DND-41 (cell line): ENCODE measurements at regions not wholly inside any gene's neighbourhood (a gene's known extent, or its start where the extent isn't known, plus 50 kb on each side); places are given as distances from the start of the nearest gene placed in this dataset.

Experiments
- EZH2 ChIP-seq: IDR thresholded peaks from 3 replicates; pipeline ENCODE4 v1.6.1; 2012; ENCODE audit warnings: borderline replicate concordance, low read depth, mild to moderate bottlenecking, moderate library complexity, low read length, inconsistent platforms; ENCODE audit not compliant: severe bottlenecking
- TF ChIP-seq, protein P1 (sequence below): IDR thresholded peaks from 2 replicates; pipeline ENCODE4 v1.5.1; 2012; ENCODE audit warnings: borderline replicate concordance, low read length, moderate library complexity, mild to moderate bottlenecking; ENCODE audit not compliant: poor library complexity, severe bottlenecking; ENCODE audit errors: extremely low read depth

DNA sequence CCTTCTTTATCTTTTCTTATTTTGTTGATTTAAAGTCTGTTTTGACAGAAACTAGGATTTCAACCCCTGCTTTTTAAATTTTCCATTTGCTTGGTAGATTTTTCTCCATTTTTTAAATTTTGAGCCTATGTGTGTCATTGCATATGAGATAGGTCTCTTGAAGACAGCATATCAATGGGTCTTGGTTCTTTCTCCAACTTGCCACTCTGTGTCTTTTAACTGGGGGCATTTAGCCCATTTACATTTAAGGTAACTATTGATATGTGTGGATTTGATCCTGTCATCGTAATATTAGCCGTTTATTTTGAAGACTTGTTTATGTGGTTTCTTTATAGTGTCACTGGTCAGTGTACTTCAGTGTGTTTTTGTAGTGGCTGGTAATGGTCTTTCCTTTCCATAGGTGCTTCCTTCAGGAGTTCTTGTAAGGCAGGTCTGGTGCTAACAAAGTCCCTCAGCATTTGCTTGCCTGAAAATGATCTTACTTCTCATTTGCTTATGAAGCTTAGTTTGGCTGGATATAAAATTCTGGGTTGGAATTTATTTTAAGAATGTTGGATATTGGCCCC is 223.9 kb downstream of the USP25 start:
- TF ChIP-seq, protein P1, sequence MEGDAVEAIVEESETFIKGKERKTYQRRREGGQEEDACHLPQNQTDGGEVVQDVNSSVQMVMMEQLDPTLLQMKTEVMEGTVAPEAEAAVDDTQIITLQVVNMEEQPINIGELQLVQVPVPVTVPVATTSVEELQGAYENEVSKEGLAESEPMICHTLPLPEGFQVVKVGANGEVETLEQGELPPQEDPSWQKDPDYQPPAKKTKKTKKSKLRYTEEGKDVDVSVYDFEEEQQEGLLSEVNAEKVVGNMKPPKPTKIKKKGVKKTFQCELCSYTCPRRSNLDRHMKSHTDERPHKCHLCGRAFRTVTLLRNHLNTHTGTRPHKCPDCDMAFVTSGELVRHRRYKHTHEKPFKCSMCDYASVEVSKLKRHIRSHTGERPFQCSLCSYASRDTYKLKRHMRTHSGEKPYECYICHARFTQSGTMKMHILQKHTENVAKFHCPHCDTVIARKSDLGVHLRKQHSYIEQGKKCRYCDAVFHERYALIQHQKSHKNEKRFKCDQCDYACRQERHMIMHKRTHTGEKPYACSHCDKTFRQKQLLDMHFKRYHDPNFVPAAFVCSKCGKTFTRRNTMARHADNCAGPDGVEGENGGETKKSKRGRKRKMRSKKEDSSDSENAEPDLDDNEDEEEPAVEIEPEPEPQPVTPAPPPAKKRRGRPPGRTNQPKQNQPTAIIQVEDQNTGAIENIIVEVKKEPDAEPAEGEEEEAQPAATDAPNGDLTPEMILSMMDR, result no peak
- no peak for TF ChIP-seq EZH2
